Panc1 (cell line): ENCODE measurements at regions not wholly inside any gene's neighbourhood (a gene's known extent, or its start where the extent isn't known, plus 50 kb on each side); places are given as distances from the start of the nearest gene placed in this dataset.

Source experiments
- CTCF ChIP-seq: fragments of 450-650 bp; IDR thresholded peaks from 2 replicates; pipeline ENCODE4 v1.5.1; 2017; ENCODE audit warnings: mild to moderate bottlenecking
- POLR2AphosphoS5 ChIP-seq: IDR thresholded peaks from 2 replicates; pipeline ENCODE4 v1.6.1; 2012; ENCODE audit warnings: mild to moderate bottlenecking, low read depth, low read length, moderate library complexity

- TF ChIP-seq CTCF (no peak), POLR2AphosphoS5 (no peak)
Observed at GRCh38 chr20:39822667-39823066, 860.5 kb downstream of the DHX35 start.
